Prostate gland (tissue), 2 donors: ENCODE measurements at regions not wholly inside any gene's neighbourhood (a gene's known extent, or its start where the extent isn't known, plus 50 kb on each side); places are given as distances from the start of the nearest gene placed in this dataset.

ENCODE experiments used
- POLR2AphosphoS5 ChIP-seq: sonication (generic); formaldehyde crosslinking; IDR thresholded peaks from one replicate; pipeline ENCODE4 v1.6.1; 2017; ENCODE audit warnings: antibody characterized with exemption
- TF ChIP-seq, protein P1 (sequence below), 4 experiments: fragments of 200-600 bp in 2 of 4; fragments of 450-650 bp in 2 of 4; sonication (generic) in 2 of 4; IDR thresholded peaks; 1 replicate in 3 of 4; 2 replicates in 1 of 4; pipeline ENCODE4 v1.5.1; 2016 to 2019; ENCODE audit warnings: antibody characterized with exemption in 4 of 4, mild to moderate bottlenecking in 2 of 4, moderate library complexity in 2 of 4

DNA sequence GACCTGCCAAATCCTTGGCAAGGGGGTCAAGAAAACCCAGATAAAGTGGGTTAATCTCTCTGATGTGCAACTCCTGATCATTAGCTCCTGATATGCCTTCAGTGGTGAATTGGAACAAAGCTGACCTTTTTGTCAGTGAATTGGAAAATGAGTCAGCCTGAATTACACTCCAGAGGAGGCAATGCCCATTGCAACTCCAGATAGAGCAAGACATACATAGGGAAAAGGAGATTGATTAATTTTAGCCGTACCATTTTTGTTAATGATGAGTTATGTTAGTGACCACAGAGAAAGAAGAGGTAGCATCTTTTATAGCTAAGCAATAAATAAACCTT lies 195.2 kb upstream of the CADPS start:
- no peak for TF ChIP-seq POLR2AphosphoS5
- TF ChIP-seq, protein P1, sequence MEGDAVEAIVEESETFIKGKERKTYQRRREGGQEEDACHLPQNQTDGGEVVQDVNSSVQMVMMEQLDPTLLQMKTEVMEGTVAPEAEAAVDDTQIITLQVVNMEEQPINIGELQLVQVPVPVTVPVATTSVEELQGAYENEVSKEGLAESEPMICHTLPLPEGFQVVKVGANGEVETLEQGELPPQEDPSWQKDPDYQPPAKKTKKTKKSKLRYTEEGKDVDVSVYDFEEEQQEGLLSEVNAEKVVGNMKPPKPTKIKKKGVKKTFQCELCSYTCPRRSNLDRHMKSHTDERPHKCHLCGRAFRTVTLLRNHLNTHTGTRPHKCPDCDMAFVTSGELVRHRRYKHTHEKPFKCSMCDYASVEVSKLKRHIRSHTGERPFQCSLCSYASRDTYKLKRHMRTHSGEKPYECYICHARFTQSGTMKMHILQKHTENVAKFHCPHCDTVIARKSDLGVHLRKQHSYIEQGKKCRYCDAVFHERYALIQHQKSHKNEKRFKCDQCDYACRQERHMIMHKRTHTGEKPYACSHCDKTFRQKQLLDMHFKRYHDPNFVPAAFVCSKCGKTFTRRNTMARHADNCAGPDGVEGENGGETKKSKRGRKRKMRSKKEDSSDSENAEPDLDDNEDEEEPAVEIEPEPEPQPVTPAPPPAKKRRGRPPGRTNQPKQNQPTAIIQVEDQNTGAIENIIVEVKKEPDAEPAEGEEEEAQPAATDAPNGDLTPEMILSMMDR (IDR thresholded peaks at IDR 0.05) = no peak
